HCT116 (cell line): ENCODE measurements at regions not wholly inside any gene's neighbourhood (a gene's known extent, or its start where the extent isn't known, plus 50 kb on each side); places are given as distances from the start of the nearest gene placed in this dataset.

Source experiments
- ATAC-seq: fragments of 200-7000 bp; cut with Tn5 transposase; 2 replicates; pipeline ENCODE4 v1.9.1; 2020; ENCODE audit warnings: mild to moderate bottlenecking, moderate library complexity
- BruUV-seq: library from RNA; stranded (reverse); fragments of 400-500 nt; replicated peaks from 2 replicates; lab custom pipeline; 2021; lab: Mats Ljungman, UMichigan
- CTCF ChIA-PET: fragments of 300-600 bp; sonication (Branson Sonifier 250); formaldehyde crosslinking; loops from one replicate; lab custom pipeline; 2021; ENCODE audit warnings: antibody characterized with exemption; lab: Charles Lee
- POLR2A ChIA-PET: fragments of 300-600, 350-600 bp; sonication (Branson Sonifier 250); formaldehyde crosslinking; loops from one replicate; lab custom pipeline; 2021; ENCODE audit warnings: antibody characterized with exemption; lab: Charles Lee
- RAD21 ChIA-PET, 2 experiments: fragments of 300-600 bp; sonication (Branson Sonifier 250); formaldehyde crosslinking; loops; one replicate each; lab custom pipeline; 2023; ENCODE audit warnings: low total read pairs in 2 of 2; ENCODE audit not compliant: uncharacterized antibody in 2 of 2, unreplicated experiment in 2 of 2, low non-redundant PET in 1 of 2; lab: Charles Lee
- DNase-seq: peaks from one replicate; pipeline ENCODE4 v3.0.0-alpha.2; 2010; ENCODE audit warnings: low read depth, low spot score
- H2AFZ ChIP-seq: fragments of 200-600 bp; shearing (Covaris generic), sonication (generic); 2 replicates; pipeline ENCODE4 v1.6.1; 2017; ENCODE audit warnings: low read depth, mixed run types, mixed read lengths, antibody characterized with exemption, low read length; ENCODE audit not compliant: poor library complexity, severe bottlenecking
- H3K27ac ChIP-seq: 2 replicates; pipeline ENCODE4 v1.5.1; 2012; ENCODE audit warnings: low read depth, low read length
- H3K27me3 ChIP-seq: fragments of 200-600 bp; sonication (generic); 2 replicates; pipeline ENCODE4 v1.6.1; 2016; ENCODE audit warnings: mixed run types, low read length, mixed read lengths; ENCODE audit not compliant: insufficient read depth
- H3K36me3 ChIP-seq, 2 experiments: fragments of 200-500 bp in 1 of 2; fragments of 200-600 bp in 1 of 2; sonication (Bioruptor generic) in 1 of 2; sonication (generic) in 1 of 2; 2 replicates each; pipeline versions ENCODE4 v1.5.1 to v1.6.1; 2014 to 2016; ENCODE audit warnings: low read length in 2 of 2, inconsistent platforms in 1 of 2, mixed read lengths in 1 of 2, mixed run types in 1 of 2; ENCODE audit not compliant: insufficient read depth in 2 of 2, control insufficient read depth in 1 of 2
- H3K4me1 ChIP-seq, 2 experiments: fragments of 200-600 bp in 1 of 2; sonication (generic) in 1 of 2; 2 replicates each; pipeline versions ENCODE4 v1.5.1 to v1.6.1; 2012 to 2017; ENCODE audit warnings: low read length in 2 of 2, inconsistent platforms in 1 of 2, mild to moderate bottlenecking in 1 of 2, mixed read lengths in 1 of 2, mixed run types in 1 of 2, moderate library complexity in 1 of 2; ENCODE audit not compliant: insufficient read depth in 2 of 2, control insufficient read depth in 1 of 2
- H3K4me2 ChIP-seq: fragments of 200-600 bp; sonication (generic); 2 replicates; pipeline ENCODE4 v1.6.1; 2017; ENCODE audit warnings: mixed run types, low read length, mixed read lengths
- H3K4me3 ChIP-seq, 2 experiments: fragments of 200-600 bp in 1 of 2; sonication (generic) in 1 of 2; replicated peaks in 1 of 2; 2 replicates each; pipeline ENCODE4 v1.5.1; 2011 to 2016; ENCODE audit warnings: low read length in 2 of 2, control low read depth in 1 of 2, low read depth in 1 of 2, mild to moderate bottlenecking in 1 of 2, mixed read lengths in 1 of 2, mixed run types in 1 of 2
- H3K79me2 ChIP-seq: fragments of 200-600 bp; sonication (generic); 2 replicates; pipeline ENCODE4 v1.6.1; 2017; ENCODE audit warnings: mild to moderate bottlenecking, mixed run types, low read length, moderate library complexity, mixed read lengths; ENCODE audit not compliant: insufficient read depth
- H3K9ac ChIP-seq: fragments of 200-600 bp; sonication (generic); 2 replicates; pipeline ENCODE4 v1.6.1; 2016; ENCODE audit warnings: low read length, mixed read lengths
- H3K9me2 ChIP-seq: fragments of 200-600 bp; sonication (generic), shearing (Covaris generic); 2 replicates; pipeline ENCODE4 v1.6.1; 2017; ENCODE audit warnings: mixed run types, mild to moderate bottlenecking, moderate library complexity; ENCODE audit not compliant: insufficient read depth
- H3K9me3 ChIP-seq, 2 experiments: fragments of 200-500 bp in 1 of 2; fragments of 200-600 bp in 1 of 2; sonication (Bioruptor generic) in 1 of 2; sonication (generic) in 1 of 2; 2 replicates each; pipeline ENCODE4 v1.6.1; 2014 to 2017; ENCODE audit warnings: low read length in 2 of 2, mixed read lengths in 2 of 2, inconsistent platforms in 1 of 2, low read depth in 1 of 2, mild to moderate bottlenecking in 1 of 2, mixed run types in 1 of 2, moderate library complexity in 1 of 2; ENCODE audit not compliant: control insufficient read depth in 1 of 2, insufficient read depth in 1 of 2
- H4K20me1 ChIP-seq: fragments of 200-600 bp; sonication (generic), shearing (Covaris generic); 2 replicates; pipeline ENCODE4 v1.6.1; 2017; ENCODE audit warnings: mixed run types, mild to moderate bottlenecking, moderate library complexity; ENCODE audit not compliant: insufficient read depth
- CBX3 ChIP-seq: IDR thresholded peaks from 2 replicates; pipeline ENCODE4 v1.6.1; 2012; ENCODE audit warnings: low read depth
- CEBPB ChIP-seq: IDR thresholded peaks from 2 replicates; pipeline ENCODE4 v1.6.1; 2012; ENCODE audit warnings: low read depth
- EGR1 ChIP-seq: IDR thresholded peaks from 2 replicates; pipeline ENCODE4 v1.6.1; 2012; ENCODE audit warnings: low read depth
- EZH2phosphoT487 ChIP-seq: fragments of 200-600 bp; IDR thresholded peaks from 2 replicates; pipeline ENCODE4 v1.6.1; 2018; ENCODE audit warnings: antibody characterized with exemption, borderline replicate concordance
- POLR2A ChIP-seq: IDR thresholded peaks from 2 replicates; pipeline ENCODE4 v1.7.0; 2011; ENCODE audit warnings: borderline replicate concordance; ENCODE audit not compliant: insufficient read depth, insufficient read length; ENCODE audit errors: extremely low read depth
- POLR2AphosphoS5 ChIP-seq: IDR thresholded peaks from 2 replicates; pipeline ENCODE4 v1.6.1; 2011; ENCODE audit warnings: mild to moderate bottlenecking, low read depth, low read length, moderate library complexity
- RAD21 ChIP-seq: IDR thresholded peaks from 2 replicates; pipeline ENCODE4 v1.6.1; 2012; ENCODE audit warnings: low read depth, mild to moderate bottlenecking
- SIN3A ChIP-seq: IDR thresholded peaks from 2 replicates; pipeline ENCODE4 v1.6.1; 2012; ENCODE audit warnings: low read depth
- SP1 ChIP-seq: IDR thresholded peaks from 2 replicates; pipeline ENCODE4 v1.6.1; 2012; ENCODE audit warnings: low read depth
- SRF ChIP-seq: IDR thresholded peaks from 2 replicates; pipeline ENCODE4 v1.6.1; 2012; ENCODE audit warnings: low read depth
- YY1 ChIP-seq: IDR thresholded peaks from 2 replicates; pipeline ENCODE4 v1.6.1; 2011; ENCODE audit warnings: low read length, low read depth, moderate library complexity, mild to moderate bottlenecking; ENCODE audit not compliant: insufficient replicate concordance; ENCODE audit errors: extremely low read depth
- ZNF274 ChIP-seq: fragments of 200-500 bp; sonication (Bioruptor generic); IDR thresholded peaks from 2 replicates; pipeline ENCODE4 v1.6.1; 2014; ENCODE audit warnings: mild to moderate bottlenecking, low read depth, low read length, inconsistent platforms
- intact Hi-C: fragments of 100-400 bp; cut with micrococcal nuclease; formaldehyde crosslinking; loops from 2 replicates; pipeline ENCODE4 v1.10.0; 2022
- TF ChIP-seq, protein P1 (sequence below): IDR thresholded peaks from 2 replicates; pipeline ENCODE4 v1.6.1; 2012; ENCODE audit warnings: low read depth
- TF ChIP-seq, protein P2 (sequence below): IDR thresholded peaks from 2 replicates; pipeline ENCODE4 v1.6.1; 2012
- TF ChIP-seq, protein P3 (sequence below): IDR thresholded peaks from 2 replicates; pipeline ENCODE4 v1.6.1; 2012

DNA sequence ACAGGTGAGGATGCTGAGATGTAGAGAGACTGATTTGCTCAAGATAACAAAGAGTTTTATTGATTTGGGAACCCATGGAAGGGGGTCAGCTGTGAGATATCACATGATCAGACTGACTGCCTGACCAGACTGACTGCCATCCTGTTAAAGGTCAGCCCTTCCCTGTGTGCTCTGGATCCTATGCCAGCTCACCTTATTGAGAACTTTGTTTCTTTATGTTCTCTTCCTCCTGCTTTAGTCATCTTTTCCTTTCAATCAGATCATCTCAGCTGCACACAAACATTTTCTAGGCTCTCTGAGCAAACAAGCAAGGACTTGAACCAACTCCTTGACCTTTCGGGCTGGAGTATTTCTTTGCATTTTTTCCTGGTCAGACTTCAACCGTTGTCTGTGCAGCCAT is 50.0 kb upstream of the MTPN start:
- Histone ChIP-seq H3K9me2 (no peaks in the 10 kb centered on the region), H3K36me3 (no peaks in the 10 kb centered on the region), H2AFZ (no peak overlapping the region), H3K79me2 (no peaks in the 10 kb centered on the region), H3K4me3 (no peak overlapping the region), H3K4me1 (no peaks in the 10 kb centered on the region), H3K27me3 (peaks cover 4% of the 10 kb centered on the region; the same call in 1 of the 2 replicates), H3K9ac (no peak overlapping the region), H3K27ac (no peak overlapping the region), H3K4me2 (no peak overlapping the region), H3K9me3 (no peaks in the 10 kb centered on the region), H4K20me1 (no peaks in the 10 kb centered on the region)
- DNase-seq (no peak), ATAC-seq (no peak)
- ChIA-PET RAD21 (no interaction called here), CTCF (no interaction called here), POLR2A (no interaction called here)
- no TSS peak for BruUV-seq
- intact Hi-C loops, result no loop called here
- no peak for TF ChIP-seq SP1
- TF ChIP-seq EGR1, result no peak
- no peak for TF ChIP-seq SRF
- TF ChIP-seq ZNF274, result no peak
- no peak for TF ChIP-seq POLR2AphosphoS5
- TF ChIP-seq POLR2A, result no peak
- TF ChIP-seq, protein P1, sequence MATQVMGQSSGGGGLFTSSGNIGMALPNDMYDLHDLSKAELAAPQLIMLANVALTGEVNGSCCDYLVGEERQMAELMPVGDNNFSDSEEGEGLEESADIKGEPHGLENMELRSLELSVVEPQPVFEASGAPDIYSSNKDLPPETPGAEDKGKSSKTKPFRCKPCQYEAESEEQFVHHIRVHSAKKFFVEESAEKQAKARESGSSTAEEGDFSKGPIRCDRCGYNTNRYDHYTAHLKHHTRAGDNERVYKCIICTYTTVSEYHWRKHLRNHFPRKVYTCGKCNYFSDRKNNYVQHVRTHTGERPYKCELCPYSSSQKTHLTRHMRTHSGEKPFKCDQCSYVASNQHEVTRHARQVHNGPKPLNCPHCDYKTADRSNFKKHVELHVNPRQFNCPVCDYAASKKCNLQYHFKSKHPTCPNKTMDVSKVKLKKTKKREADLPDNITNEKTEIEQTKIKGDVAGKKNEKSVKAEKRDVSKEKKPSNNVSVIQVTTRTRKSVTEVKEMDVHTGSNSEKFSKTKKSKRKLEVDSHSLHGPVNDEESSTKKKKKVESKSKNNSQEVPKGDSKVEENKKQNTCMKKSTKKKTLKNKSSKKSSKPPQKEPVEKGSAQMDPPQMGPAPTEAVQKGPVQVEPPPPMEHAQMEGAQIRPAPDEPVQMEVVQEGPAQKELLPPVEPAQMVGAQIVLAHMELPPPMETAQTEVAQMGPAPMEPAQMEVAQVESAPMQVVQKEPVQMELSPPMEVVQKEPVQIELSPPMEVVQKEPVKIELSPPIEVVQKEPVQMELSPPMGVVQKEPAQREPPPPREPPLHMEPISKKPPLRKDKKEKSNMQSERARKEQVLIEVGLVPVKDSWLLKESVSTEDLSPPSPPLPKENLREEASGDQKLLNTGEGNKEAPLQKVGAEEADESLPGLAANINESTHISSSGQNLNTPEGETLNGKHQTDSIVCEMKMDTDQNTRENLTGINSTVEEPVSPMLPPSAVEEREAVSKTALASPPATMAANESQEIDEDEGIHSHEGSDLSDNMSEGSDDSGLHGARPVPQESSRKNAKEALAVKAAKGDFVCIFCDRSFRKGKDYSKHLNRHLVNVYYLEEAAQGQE, result no peak
- no peak for TF ChIP-seq RAD21
- no peak for TF ChIP-seq YY1
- no peak for TF ChIP-seq CBX3
- no peak for TF ChIP-seq SIN3A
- TF ChIP-seq EZH2phosphoT487, result no peak
- TF ChIP-seq CEBPB, result no peak
- TF ChIP-seq, protein P2, sequence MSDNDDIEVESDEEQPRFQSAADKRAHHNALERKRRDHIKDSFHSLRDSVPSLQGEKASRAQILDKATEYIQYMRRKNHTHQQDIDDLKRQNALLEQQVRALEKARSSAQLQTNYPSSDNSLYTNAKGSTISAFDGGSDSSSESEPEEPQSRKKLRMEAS, result no peak
- TF ChIP-seq, protein P3, sequence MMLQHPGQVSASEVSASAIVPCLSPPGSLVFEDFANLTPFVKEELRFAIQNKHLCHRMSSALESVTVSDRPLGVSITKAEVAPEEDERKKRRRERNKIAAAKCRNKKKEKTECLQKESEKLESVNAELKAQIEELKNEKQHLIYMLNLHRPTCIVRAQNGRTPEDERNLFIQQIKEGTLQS, result no peak
